ENCODE measurements at regions not wholly inside any gene's neighbourhood (a gene's known extent, or its start where the extent isn't known, plus 50 kb on each side); places are given as distances from the start of the nearest gene placed in this dataset.

- H3K4me3 ChIP-seq (ENCODE audit: low read depth, low read length) = no peak overlapping the region
- no peak for TF ChIP-seq CTCF (IDR thresholded peaks at IDR 0.05; ENCODE audit: insufficient read depth, low read length)
- DNase-seq (ENCODE audit: low read depth) = no peak
Observed at GRCh38 chr3:80580146-80580545, 812.3 kb upstream of the ROBO1 start.

GRCh38 chr3:80564391-80564790 is 796.6 kb upstream of the ROBO1 start:
- no peak overlapping the region for H3K4me3 ChIP-seq (ENCODE audit: low read depth, low read length)

GRCh38 chr3:80559701-80560100 is 791.9 kb upstream of the ROBO1 start:
- no peak for DNase-seq (ENCODE audit: low read depth)
- TF ChIP-seq CTCF (IDR thresholded peaks at IDR 0.05; ENCODE audit: insufficient read depth, low read length) = no peak
- no peak overlapping the region for H3K4me3 ChIP-seq (ENCODE audit: low read depth, low read length)

More at GRCh38 chr3:80564391-80564790, 796.6 kb upstream of the ROBO1 start:
- no peak for DNase-seq (ENCODE audit: low read depth)
- TF ChIP-seq CTCF (IDR thresholded peaks at IDR 0.05; ENCODE audit: insufficient read depth, low read length) = no peak

- no peak for DNase-seq (ENCODE audit: low read depth)
- TF ChIP-seq CTCF (IDR thresholded peaks at IDR 0.05; ENCODE audit: insufficient read depth, low read length) = no peak
Observed at GRCh38 chr3:80556763-80557162, 789.0 kb upstream of the ROBO1 start.

GRCh38 chr3:80554304-80554703 is 786.5 kb upstream of the ROBO1 start:
- TF ChIP-seq CTCF (IDR thresholded peaks at IDR 0.05; ENCODE audit: insufficient read depth, low read length) = no peak
- H3K4me3 ChIP-seq (ENCODE audit: low read depth, low read length) = no peak overlapping the region
- no peak for DNase-seq (ENCODE audit: low read depth)

More at GRCh38 chr3:80556763-80557162, 789.0 kb upstream of the ROBO1 start:
- H3K4me3 ChIP-seq (ENCODE audit: low read depth, low read length) = no peak overlapping the region

GRCh38 chr3:80553211-80553610 is 785.4 kb upstream of the ROBO1 start:
- no peak for TF ChIP-seq CTCF (IDR thresholded peaks at IDR 0.05; ENCODE audit: insufficient read depth, low read length)
- no peak overlapping the region for H3K4me3 ChIP-seq (ENCODE audit: low read depth, low read length)
- no peak for DNase-seq (ENCODE audit: low read depth)

- no peak overlapping the region for H3K4me3 ChIP-seq (ENCODE audit: low read depth, low read length)
- DNase-seq (ENCODE audit: low read depth) = no peak
- TF ChIP-seq CTCF (IDR thresholded peaks at IDR 0.05; ENCODE audit: insufficient read depth, low read length) = no peak
Observed at GRCh38 chr3:80550174-80550573, 782.4 kb upstream of the ROBO1 start.
